SK-N-SH (cell line): ENCODE measurements at regions not wholly inside any gene's neighbourhood (a gene's known extent, or its start where the extent isn't known, plus 50 kb on each side); places are given as distances from the start of the nearest gene placed in this dataset.

Source experiments
- CTCF ChIA-PET: fragments of 300-600, 350-600 bp; formaldehyde crosslinking; extraction: SDS; loops from one replicate; lab custom pipeline; 2021; lab: Yijun Ruan, JAX
- POLR2A ChIA-PET: fragments of 350-600 bp; sonication (Branson Sonifier 250); formaldehyde crosslinking; extraction: SDS; loops from one replicate; lab custom pipeline; 2020; ENCODE audit warnings: antibody characterized with exemption, inconsistent platforms; lab: Yijun Ruan, JAX
- DNase-seq: peaks from one replicate; pipeline ENCODE4 v3.0.0; 2012
- H2AFZ ChIP-seq: fragments of 200-600 bp; sonication (generic); 2 replicates; pipeline ENCODE4 v1.8.1; 2016; ENCODE audit warnings: antibody characterized with exemption, mild to moderate bottlenecking, low read depth
- H3F3A ChIP-seq: fragments of 200-600 bp; sonication (generic); replicated peaks from 2 replicates; pipeline ENCODE3; 2016; ENCODE audit warnings: antibody characterized with exemption, mild to moderate bottlenecking; ENCODE audit not compliant: insufficient read depth
- H3K27ac ChIP-seq, 2 experiments: fragments of 200-500 bp in 1 of 2; fragments of 200-600 bp in 1 of 2; sonication (Bioruptor generic) in 1 of 2; sonication (generic), shearing (Covaris generic) in 1 of 2; 2 replicates each; pipeline versions ENCODE4 v1.5.1 to v1.6.1; 2014 to 2016; ENCODE audit warnings: low read depth in 2 of 2, inconsistent platforms in 1 of 2, low read length in 1 of 2, mild to moderate bottlenecking in 1 of 2, mixed read lengths in 1 of 2
- H3K27me3 ChIP-seq: fragments of 200-600 bp; sonication (generic), shearing (Covaris generic); 2 replicates; pipeline ENCODE4 v1.6.1; 2016; ENCODE audit warnings: mixed run types; ENCODE audit not compliant: insufficient read depth
- H3K36me3 ChIP-seq, 2 experiments: fragments of 200-500 bp in 1 of 2; fragments of 200-600 bp in 1 of 2; sonication (Bioruptor generic) in 1 of 2; sonication (generic) in 1 of 2; replicated peaks in 1 of 2; 2 replicates each; pipeline versions ENCODE3 to v1.5.1; 2014 to 2016; ENCODE audit warnings: low read length in 1 of 2, mild to moderate bottlenecking in 1 of 2; ENCODE audit not compliant: insufficient read depth in 2 of 2, control insufficient read depth in 1 of 2
- H3K4me1 ChIP-seq, 2 experiments: fragments of 200-500 bp in 1 of 2; fragments of 200-600 bp in 1 of 2; sonication (Bioruptor generic) in 1 of 2; sonication (generic), shearing (Covaris generic) in 1 of 2; 2 replicates each; pipeline versions ENCODE4 v1.5.1 to v1.6.1; 2014 to 2016; ENCODE audit warnings: low read depth in 1 of 2, low read length in 1 of 2, mixed run types in 1 of 2; ENCODE audit not compliant: insufficient read depth in 2 of 2, control insufficient read depth in 1 of 2
- H3K4me2 ChIP-seq: fragments of 200-600 bp; sonication (generic), shearing (Covaris generic); 2 replicates; pipeline ENCODE4 v1.6.1; 2017; ENCODE audit warnings: mixed run types
- H3K4me3 ChIP-seq, 2 experiments: fragments of 200-500 bp in 1 of 2; fragments of 200-600 bp in 1 of 2; sonication (Bioruptor generic) in 1 of 2; sonication (generic), shearing (Covaris generic) in 1 of 2; 2 replicates each; pipeline versions ENCODE4 v1.5.1 to v1.8.1; 2014 to 2016; ENCODE audit warnings: low read depth in 2 of 2, inconsistent platforms in 1 of 2, low read length in 1 of 2, mild to moderate bottlenecking in 1 of 2, mixed read lengths in 1 of 2, moderate library complexity in 1 of 2
- H3K79me2 ChIP-seq: fragments of 200-600 bp; sonication (generic); 2 replicates; pipeline ENCODE4 v1.8.1; 2017; ENCODE audit warnings: mild to moderate bottlenecking; ENCODE audit not compliant: insufficient read depth
- H3K9ac ChIP-seq: fragments of 200-600 bp; sonication (generic); 2 replicates; pipeline ENCODE4 v1.6.1; 2017; ENCODE audit warnings: mixed run types
- H3K9me2 ChIP-seq: fragments of 200-600 bp; sonication (generic); 2 replicates; pipeline ENCODE4 v1.6.1; 2017; ENCODE audit warnings: mixed run types
- H3K9me3 ChIP-seq: fragments of 200-600 bp; sonication (generic); 2 replicates; pipeline ENCODE4 v1.6.1; 2017; ENCODE audit warnings: mixed run types, mild to moderate bottlenecking, moderate library complexity
- H4K20me1 ChIP-seq: fragments of 200-600 bp; sonication (generic); 2 replicates; pipeline ENCODE4 v1.6.1; 2017; ENCODE audit warnings: mild to moderate bottlenecking, mixed run types; ENCODE audit not compliant: insufficient read depth
- CHD2 ChIP-seq: fragments of 150-350 bp; IDR thresholded peaks from 2 replicates; pipeline ENCODE4 v1.6.1; 2018; ENCODE audit warnings: low read length; ENCODE audit not compliant: partially characterized antibody
- EP300 ChIP-seq, 2 experiments: IDR thresholded peaks; 2 replicates each; pipeline versions ENCODE4 v1.4.0 to v1.6.1; 2012; ENCODE audit warnings: borderline replicate concordance in 1 of 2, low read depth in 1 of 2, low read length in 1 of 2
- FOXJ3 ChIP-seq: sonication (generic); formaldehyde crosslinking; IDR thresholded peaks from 2 replicates; pipeline ENCODE4 v1.5.1; 2020; ENCODE audit warnings: mild to moderate bottlenecking, missing genetic modification reagents
- GABPA ChIP-seq: IDR thresholded peaks from 2 replicates; pipeline ENCODE4 v1.4.0; 2012; ENCODE audit warnings: low read depth, mild to moderate bottlenecking
- MEF2A ChIP-seq: IDR thresholded peaks from 2 replicates; pipeline ENCODE4 v1.4.0; 2012; ENCODE audit warnings: low read depth, borderline replicate concordance
- MXI1 ChIP-seq: IDR thresholded peaks from 2 replicates; pipeline ENCODE4 v1.6.1; 2012; ENCODE audit warnings: mild to moderate bottlenecking, low read depth, low read length, improper control_type of control experiment
- NRF1 ChIP-seq: IDR thresholded peaks from 2 replicates; pipeline ENCODE4 v1.6.1; 2012; ENCODE audit warnings: low read depth, mild to moderate bottlenecking, low read length
- RAD21 ChIP-seq: IDR thresholded peaks from 2 replicates; pipeline ENCODE4 v1.6.1; 2012; ENCODE audit warnings: mild to moderate bottlenecking, low read length
- RFX5 ChIP-seq: IDR thresholded peaks from 2 replicates; pipeline ENCODE4 v1.6.1; 2012; ENCODE audit warnings: mild to moderate bottlenecking, improper control_type of control experiment, low read length
- SIN3A ChIP-seq: IDR thresholded peaks from 2 replicates; pipeline ENCODE4 v1.6.1; 2012; ENCODE audit warnings: low read depth, mild to moderate bottlenecking, low read length, moderate library complexity, borderline replicate concordance
- SMC3 ChIP-seq: IDR thresholded peaks from 2 replicates; pipeline ENCODE4 v1.6.1; 2012; ENCODE audit warnings: low read depth, low read length, improper control_type of control experiment
- TAF1 ChIP-seq: IDR thresholded peaks from 2 replicates; pipeline ENCODE4 v1.6.1; 2012; ENCODE audit warnings: low read depth, mild to moderate bottlenecking, low read length, moderate library complexity, borderline replicate concordance
- TEAD4 ChIP-seq: IDR thresholded peaks from 2 replicates; pipeline ENCODE4 v1.4.0; 2012; ENCODE audit warnings: mild to moderate bottlenecking, borderline replicate concordance; ENCODE audit not compliant: insufficient read depth
- WGBS: methylation state at CpG from one replicate; pipeline ENCODE4 v1.1.6; 2017; ENCODE audit warnings: low lambda C conversion rate; 5-methylcytosine and 5-hydroxymethylcytosine counted together
- TF ChIP-seq, protein P1 (sequence below): fragments of 150-350 bp; IDR thresholded peaks from 2 replicates; pipeline ENCODE4 v1.6.1; 2017; ENCODE audit warnings: antibody characterized with exemption, low read length, low read depth, borderline replicate concordance
- TF ChIP-seq, protein P2 (sequence below): fragments of 150-350 bp; IDR thresholded peaks from 2 replicates; pipeline ENCODE4 v1.6.1; 2016; ENCODE audit warnings: mild to moderate bottlenecking, low read depth, low read length
- TF ChIP-seq, protein P3 (sequence below): IDR thresholded peaks from 2 replicates; pipeline ENCODE4 v1.6.1; 2012; ENCODE audit warnings: mild to moderate bottlenecking, low read depth, low read length, moderate library complexity
- TF ChIP-seq, protein P4 (sequence below): fragments of 200-600 bp; sonication (generic); IDR thresholded peaks from 2 replicates; pipeline ENCODE4 v1.6.1; 2017; ENCODE audit warnings: antibody characterized with exemption, mild to moderate bottlenecking, moderate library complexity
- TF ChIP-seq, protein P5 (sequence below): IDR thresholded peaks from 2 replicates; pipeline ENCODE4 v1.4.0; 2012; ENCODE audit warnings: low read depth, borderline replicate concordance
- TF ChIP-seq, protein P6 (sequence below): IDR thresholded peaks from 2 replicates; pipeline ENCODE4 v1.4.0; 2012; ENCODE audit warnings: low read depth, borderline replicate concordance

DNA sequence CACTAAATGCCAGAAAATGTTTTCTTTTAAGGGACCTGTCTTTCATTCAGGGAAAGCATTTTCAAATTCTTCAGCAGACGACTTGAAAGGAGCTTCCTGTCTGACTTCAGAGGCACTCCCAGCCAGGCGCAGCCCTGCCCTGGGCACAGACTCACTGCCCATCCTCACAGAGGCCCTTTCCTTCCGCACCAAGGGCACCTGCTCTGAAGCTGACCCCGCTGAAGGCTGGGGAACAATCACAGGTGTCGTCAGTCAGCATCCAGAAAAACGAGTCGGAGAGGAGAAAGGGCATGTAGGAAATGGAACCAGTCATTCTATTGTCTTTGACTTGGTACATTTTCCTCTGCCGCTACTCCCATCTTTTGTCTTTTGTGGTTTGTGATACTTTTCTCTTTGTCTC lies 125.3 kb upstream of the PARD3 start:
- ChIA-PET POLR2A (no interaction called here), CTCF (interaction anchor here (1.0 kb wide), 1 partner anchor 127 kb away, joined by 3 read pairs; no protein-coding TSS in a partner anchor)
- Histone ChIP-seq H3K36me3 (no peaks in the 10 kb centered on the region), H3F3A (peaks cover 3% of the 10 kb centered on the region), H3K27ac (no peak overlapping the region), H2AFZ (no peak overlapping the region), H3K9me2 (no peaks in the 10 kb centered on the region), H3K4me1 (no peaks in the 10 kb centered on the region), H3K4me3 (no peak overlapping the region), H3K4me2 (no peak overlapping the region), H3K27me3 (no peaks in the 10 kb centered on the region), H3K9ac (no peak overlapping the region), H4K20me1 (no peaks in the 10 kb centered on the region), H3K9me3 (no peaks in the 10 kb centered on the region), H3K79me2 (no peaks in the 10 kb centered on the region)
- WGBS: 71% methylated on average over 8 of the region's 8 CpGs
- no peak for DNase-seq
- TF ChIP-seq, protein P1, sequence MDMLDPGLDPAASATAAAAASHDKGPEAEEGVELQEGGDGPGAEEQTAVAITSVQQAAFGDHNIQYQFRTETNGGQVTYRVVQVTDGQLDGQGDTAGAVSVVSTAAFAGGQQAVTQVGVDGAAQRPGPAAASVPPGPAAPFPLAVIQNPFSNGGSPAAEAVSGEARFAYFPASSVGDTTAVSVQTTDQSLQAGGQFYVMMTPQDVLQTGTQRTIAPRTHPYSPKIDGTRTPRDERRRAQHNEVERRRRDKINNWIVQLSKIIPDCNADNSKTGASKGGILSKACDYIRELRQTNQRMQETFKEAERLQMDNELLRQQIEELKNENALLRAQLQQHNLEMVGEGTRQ: no peak
- TF ChIP-seq, protein P2, sequence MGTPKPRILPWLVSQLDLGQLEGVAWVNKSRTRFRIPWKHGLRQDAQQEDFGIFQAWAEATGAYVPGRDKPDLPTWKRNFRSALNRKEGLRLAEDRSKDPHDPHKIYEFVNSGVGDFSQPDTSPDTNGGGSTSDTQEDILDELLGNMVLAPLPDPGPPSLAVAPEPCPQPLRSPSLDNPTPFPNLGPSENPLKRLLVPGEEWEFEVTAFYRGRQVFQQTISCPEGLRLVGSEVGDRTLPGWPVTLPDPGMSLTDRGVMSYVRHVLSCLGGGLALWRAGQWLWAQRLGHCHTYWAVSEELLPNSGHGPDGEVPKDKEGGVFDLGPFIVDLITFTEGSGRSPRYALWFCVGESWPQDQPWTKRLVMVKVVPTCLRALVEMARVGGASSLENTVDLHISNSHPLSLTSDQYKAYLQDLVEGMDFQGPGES: no peak
- TF ChIP-seq SIN3A (no peak), EP300 (IDR thresholded peaks at IDR 0.05; ENCODE audit: borderline replicate concordance in 1 of 2, low read depth in 1 of 2, low read length in 1 of 2) (no peak), MXI1 (no peak), NRF1 (no peak), FOXJ3 (CRISPR knock-in tag) (no peak), TEAD4 (no peak), SMC3 (no peak), GABPA (no peak), MEF2A (no peak), RAD21 (no peak), RFX5 (no peak), TAF1 (no peak), CHD2 (no peak)
- TF ChIP-seq, protein P3, sequence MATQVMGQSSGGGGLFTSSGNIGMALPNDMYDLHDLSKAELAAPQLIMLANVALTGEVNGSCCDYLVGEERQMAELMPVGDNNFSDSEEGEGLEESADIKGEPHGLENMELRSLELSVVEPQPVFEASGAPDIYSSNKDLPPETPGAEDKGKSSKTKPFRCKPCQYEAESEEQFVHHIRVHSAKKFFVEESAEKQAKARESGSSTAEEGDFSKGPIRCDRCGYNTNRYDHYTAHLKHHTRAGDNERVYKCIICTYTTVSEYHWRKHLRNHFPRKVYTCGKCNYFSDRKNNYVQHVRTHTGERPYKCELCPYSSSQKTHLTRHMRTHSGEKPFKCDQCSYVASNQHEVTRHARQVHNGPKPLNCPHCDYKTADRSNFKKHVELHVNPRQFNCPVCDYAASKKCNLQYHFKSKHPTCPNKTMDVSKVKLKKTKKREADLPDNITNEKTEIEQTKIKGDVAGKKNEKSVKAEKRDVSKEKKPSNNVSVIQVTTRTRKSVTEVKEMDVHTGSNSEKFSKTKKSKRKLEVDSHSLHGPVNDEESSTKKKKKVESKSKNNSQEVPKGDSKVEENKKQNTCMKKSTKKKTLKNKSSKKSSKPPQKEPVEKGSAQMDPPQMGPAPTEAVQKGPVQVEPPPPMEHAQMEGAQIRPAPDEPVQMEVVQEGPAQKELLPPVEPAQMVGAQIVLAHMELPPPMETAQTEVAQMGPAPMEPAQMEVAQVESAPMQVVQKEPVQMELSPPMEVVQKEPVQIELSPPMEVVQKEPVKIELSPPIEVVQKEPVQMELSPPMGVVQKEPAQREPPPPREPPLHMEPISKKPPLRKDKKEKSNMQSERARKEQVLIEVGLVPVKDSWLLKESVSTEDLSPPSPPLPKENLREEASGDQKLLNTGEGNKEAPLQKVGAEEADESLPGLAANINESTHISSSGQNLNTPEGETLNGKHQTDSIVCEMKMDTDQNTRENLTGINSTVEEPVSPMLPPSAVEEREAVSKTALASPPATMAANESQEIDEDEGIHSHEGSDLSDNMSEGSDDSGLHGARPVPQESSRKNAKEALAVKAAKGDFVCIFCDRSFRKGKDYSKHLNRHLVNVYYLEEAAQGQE: no peak
- TF ChIP-seq, protein P4, sequence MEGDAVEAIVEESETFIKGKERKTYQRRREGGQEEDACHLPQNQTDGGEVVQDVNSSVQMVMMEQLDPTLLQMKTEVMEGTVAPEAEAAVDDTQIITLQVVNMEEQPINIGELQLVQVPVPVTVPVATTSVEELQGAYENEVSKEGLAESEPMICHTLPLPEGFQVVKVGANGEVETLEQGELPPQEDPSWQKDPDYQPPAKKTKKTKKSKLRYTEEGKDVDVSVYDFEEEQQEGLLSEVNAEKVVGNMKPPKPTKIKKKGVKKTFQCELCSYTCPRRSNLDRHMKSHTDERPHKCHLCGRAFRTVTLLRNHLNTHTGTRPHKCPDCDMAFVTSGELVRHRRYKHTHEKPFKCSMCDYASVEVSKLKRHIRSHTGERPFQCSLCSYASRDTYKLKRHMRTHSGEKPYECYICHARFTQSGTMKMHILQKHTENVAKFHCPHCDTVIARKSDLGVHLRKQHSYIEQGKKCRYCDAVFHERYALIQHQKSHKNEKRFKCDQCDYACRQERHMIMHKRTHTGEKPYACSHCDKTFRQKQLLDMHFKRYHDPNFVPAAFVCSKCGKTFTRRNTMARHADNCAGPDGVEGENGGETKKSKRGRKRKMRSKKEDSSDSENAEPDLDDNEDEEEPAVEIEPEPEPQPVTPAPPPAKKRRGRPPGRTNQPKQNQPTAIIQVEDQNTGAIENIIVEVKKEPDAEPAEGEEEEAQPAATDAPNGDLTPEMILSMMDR: no peak
- TF ChIP-seq, protein P5, sequence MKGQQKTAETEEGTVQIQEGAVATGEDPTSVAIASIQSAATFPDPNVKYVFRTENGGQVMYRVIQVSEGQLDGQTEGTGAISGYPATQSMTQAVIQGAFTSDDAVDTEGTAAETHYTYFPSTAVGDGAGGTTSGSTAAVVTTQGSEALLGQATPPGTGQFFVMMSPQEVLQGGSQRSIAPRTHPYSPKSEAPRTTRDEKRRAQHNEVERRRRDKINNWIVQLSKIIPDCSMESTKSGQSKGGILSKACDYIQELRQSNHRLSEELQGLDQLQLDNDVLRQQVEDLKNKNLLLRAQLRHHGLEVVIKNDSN: no peak
- TF ChIP-seq, protein P6, sequence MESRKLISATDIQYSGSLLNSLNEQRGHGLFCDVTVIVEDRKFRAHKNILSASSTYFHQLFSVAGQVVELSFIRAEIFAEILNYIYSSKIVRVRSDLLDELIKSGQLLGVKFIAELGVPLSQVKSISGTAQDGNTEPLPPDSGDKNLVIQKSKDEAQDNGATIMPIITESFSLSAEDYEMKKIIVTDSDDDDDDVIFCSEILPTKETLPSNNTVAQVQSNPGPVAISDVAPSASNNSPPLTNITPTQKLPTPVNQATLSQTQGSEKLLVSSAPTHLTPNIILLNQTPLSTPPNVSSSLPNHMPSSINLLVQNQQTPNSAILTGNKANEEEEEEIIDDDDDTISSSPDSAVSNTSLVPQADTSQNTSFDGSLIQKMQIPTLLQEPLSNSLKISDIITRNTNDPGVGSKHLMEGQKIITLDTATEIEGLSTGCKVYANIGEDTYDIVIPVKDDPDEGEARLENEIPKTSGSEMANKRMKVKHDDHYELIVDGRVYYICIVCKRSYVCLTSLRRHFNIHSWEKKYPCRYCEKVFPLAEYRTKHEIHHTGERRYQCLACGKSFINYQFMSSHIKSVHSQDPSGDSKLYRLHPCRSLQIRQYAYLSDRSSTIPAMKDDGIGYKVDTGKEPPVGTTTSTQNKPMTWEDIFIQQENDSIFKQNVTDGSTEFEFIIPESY: no peak
